CD4-positive, alpha-beta T cell treated with Interleukin-21 for 1 hour (primary cell): ENCODE measurements at regions not wholly inside any gene's neighbourhood (a gene's known extent, or its start where the extent isn't known, plus 50 kb on each side); places are given as distances from the start of the nearest gene placed in this dataset.
A peak's percentile ranks its signal among the peaks of the same experiment; 100 is the strongest.
"Not testable (repeated sequence)": the region's sequence is repeated elsewhere in the genome, so short reads cannot be mapped to it uniquely, and the experiment has no call there.

Experiments used
- DNase-seq: peaks from one replicate; pipeline ENCODE4 v3.0.0-alpha.2; 2020

GRCh38 chr12:59517522-59517921, 78.3 kb upstream of the SLC16A7 start:
- no peak for DNase-seq

GRCh38 chr12:59500915-59501314, 94.9 kb upstream of the SLC16A7 start:
- no peak for DNase-seq

GRCh38 chr12:59500335-59500734, 95.5 kb upstream of the SLC16A7 start:
- DNase-seq = no peak

- no peak for DNase-seq
These were observed 96.1 kb upstream of the SLC16A7 start for GRCh38 chr12:59499774-59500173.

- DNase-seq = no peak
These were observed 101.2 kb upstream of the SLC16A7 start for GRCh38 chr12:59494617-59495016.

- no peak for DNase-seq
These were observed 104.0 kb upstream of the SLC16A7 start for GRCh38 chr12:59491877-59492276.

GRCh38 chr12:59486827-59487226, 109.0 kb upstream of the SLC16A7 start:
- no peak for DNase-seq

- no peak for DNase-seq
These were observed 111.3 kb upstream of the SLC16A7 start for GRCh38 chr12:59484575-59484974.

GRCh38 chr12:59474236-59474635, 121.6 kb upstream of the SLC16A7 start:
- DNase-seq = not testable (repeated sequence)

- DNase-seq = peak; percentile 0
These were observed 123.6 kb upstream of the SLC16A7 start for GRCh38 chr12:59472273-59472672.

- no peak for DNase-seq
These were observed 135.7 kb upstream of the SLC16A7 start for GRCh38 chr12:59459966-59460660.

- DNase-seq = no peak
These were observed 142.4 kb upstream of the SLC16A7 start for GRCh38 chr12:59453475-59453874.

- no peak for DNase-seq
These were observed 143.1 kb upstream of the SLC16A7 start for GRCh38 chr12:59452746-59453145.

- DNase-seq = no peak
These were observed 143.6 kb upstream of the SLC16A7 start for GRCh38 chr12:59452259-59452658.

- DNase-seq = no peak
These were observed 149.7 kb upstream of the SLC16A7 start for GRCh38 chr12:59446116-59446515.

- peak; percentile 24 for DNase-seq
These were observed 150.9 kb upstream of the SLC16A7 start for GRCh38 chr12:59444932-59445331.

- DNase-seq = no peak
These were observed 163.8 kb upstream of the SLC16A7 start for GRCh38 chr12:59432057-59432456.

- no peak for DNase-seq
These were observed 164.6 kb upstream of the SLC16A7 start for GRCh38 chr12:59431266-59431665.

GRCh38 chr12:59429766-59430165, 166.1 kb upstream of the SLC16A7 start:
- DNase-seq = no peak

GRCh38 chr12:59425798-59426197, 170.0 kb upstream of the SLC16A7 start:
- DNase-seq = no peak

GRCh38 chr12:59424666-59425065, 171.2 kb upstream of the SLC16A7 start:
- DNase-seq = not testable (repeated sequence)

GRCh38 chr12:59414051-59414450, 181.8 kb upstream of the SLC16A7 start:
- no peak for DNase-seq

GRCh38 chr12:59408431-59408830, 187.4 kb upstream of the SLC16A7 start:
- no peak for DNase-seq

GRCh38 chr12:59407799-59408198, 188.0 kb upstream of the SLC16A7 start:
- no peak for DNase-seq

- DNase-seq = no peak
These were observed 189.8 kb upstream of the SLC16A7 start for GRCh38 chr12:59405992-59406391.
